Choroid plexus epithelial cell (primary cell): ENCODE measurements at regions not wholly inside any gene's neighbourhood (a gene's known extent, or its start where the extent isn't known, plus 50 kb on each side); places are given as distances from the start of the nearest gene placed in this dataset.
A peak's percentile ranks its signal among the peaks of the same experiment; 100 is the strongest.

Experiments used
- DNase-seq: peaks from one replicate; pipeline ENCODE4 v3.0.0-alpha.2; 2010; ENCODE audit warnings: low read depth
- H3K4me3 ChIP-seq: 2 replicates; pipeline ENCODE4 v1.5.1; 2011; ENCODE audit warnings: low read depth, mild to moderate bottlenecking, control low read depth, low read length, moderate library complexity
- CTCF ChIP-seq: conservative IDR thresholded peaks from 2 replicates; pipeline ENCODE4 v1.5.1; 2011; ENCODE audit warnings: low read depth, mild to moderate bottlenecking, control low read depth, inconsistent platforms, low read length, moderate library complexity

GRCh38 chr1:198907423-198907746, 268.5 kb downstream of the PTPRC start:
- TF ChIP-seq CTCF = no peak
- H3K4me3 ChIP-seq = no peak overlapping the region
- no peak for DNase-seq

DNA sequence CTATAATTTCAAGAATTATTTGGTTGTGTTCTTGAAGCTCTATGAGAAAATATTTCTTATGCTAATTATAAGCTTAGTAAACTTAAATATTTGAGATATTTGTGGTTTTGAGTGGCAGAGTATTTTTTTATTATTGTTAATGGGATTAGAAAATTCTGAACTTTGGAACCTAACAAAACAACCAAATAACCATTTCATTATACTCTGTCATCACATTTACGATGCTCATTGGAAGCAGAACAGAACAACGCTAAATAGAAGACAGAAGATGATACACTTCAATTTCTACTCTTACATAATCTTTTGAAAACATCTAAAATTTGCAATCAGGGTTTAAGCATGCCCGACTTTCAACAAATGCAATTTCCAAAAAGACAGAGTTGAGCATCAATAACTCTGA, 270.2 kb downstream of the PTPRC start:
- no peak for DNase-seq
- H3K4me3 ChIP-seq = no peak overlapping the region
- no peak for TF ChIP-seq CTCF

DNA sequence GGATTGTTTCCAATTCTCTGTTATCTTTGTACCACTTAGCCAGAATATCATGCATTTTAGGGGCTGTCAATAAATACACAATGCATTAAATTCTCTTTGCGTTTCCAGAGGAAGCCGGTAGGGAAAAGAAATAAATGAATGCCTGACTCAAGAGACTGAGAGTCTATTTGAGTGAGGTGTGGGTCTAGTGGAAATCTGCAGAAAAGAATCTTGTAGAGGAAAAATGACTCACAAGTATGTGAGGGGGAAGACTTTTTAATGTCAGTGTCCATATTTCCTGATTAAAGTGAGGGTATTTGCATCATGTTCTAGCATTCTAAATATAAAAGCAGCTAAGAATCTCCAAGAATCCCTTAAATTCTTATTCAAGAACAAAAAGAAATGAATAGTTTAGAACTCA, 271.1 kb downstream of the PTPRC start:
- DNase-seq = peak; percentile 65
- H3K4me3 ChIP-seq = no peak overlapping the region
- TF ChIP-seq CTCF = no peak

DNA sequence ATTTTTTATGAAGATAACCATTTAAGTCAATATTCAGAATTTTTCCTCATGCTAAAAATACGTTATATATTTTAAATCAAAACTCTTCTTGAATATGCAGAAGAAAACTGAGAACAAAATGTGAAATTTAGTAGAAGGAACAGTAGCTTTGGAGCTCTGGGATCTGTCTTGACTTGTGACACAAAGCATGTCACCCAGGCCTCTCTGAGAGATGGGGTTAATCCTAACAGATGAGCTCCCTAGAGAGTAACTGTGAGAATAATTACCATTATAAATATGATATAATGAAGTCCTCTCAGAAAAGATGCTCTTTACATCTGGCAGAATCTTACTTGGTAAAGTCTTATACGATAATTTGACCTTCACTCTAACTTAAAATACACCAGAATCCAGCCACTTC, 272.0 kb downstream of the PTPRC start:
- no peak for DNase-seq
- no peak overlapping the region for H3K4me3 ChIP-seq
- no peak for TF ChIP-seq CTCF

- no peak overlapping the region for H3K4me3 ChIP-seq
- DNase-seq = no peak
- no peak for TF ChIP-seq CTCF
Measured at GRCh38 chr1:198912046-198912445, 273.2 kb downstream of the PTPRC start.

- H3K4me3 ChIP-seq = no peak overlapping the region
- no peak for TF ChIP-seq CTCF
- DNase-seq = peak; percentile 48
Measured at GRCh38 chr1:198913667-198914066, 274.8 kb downstream of the PTPRC start.

DNA sequence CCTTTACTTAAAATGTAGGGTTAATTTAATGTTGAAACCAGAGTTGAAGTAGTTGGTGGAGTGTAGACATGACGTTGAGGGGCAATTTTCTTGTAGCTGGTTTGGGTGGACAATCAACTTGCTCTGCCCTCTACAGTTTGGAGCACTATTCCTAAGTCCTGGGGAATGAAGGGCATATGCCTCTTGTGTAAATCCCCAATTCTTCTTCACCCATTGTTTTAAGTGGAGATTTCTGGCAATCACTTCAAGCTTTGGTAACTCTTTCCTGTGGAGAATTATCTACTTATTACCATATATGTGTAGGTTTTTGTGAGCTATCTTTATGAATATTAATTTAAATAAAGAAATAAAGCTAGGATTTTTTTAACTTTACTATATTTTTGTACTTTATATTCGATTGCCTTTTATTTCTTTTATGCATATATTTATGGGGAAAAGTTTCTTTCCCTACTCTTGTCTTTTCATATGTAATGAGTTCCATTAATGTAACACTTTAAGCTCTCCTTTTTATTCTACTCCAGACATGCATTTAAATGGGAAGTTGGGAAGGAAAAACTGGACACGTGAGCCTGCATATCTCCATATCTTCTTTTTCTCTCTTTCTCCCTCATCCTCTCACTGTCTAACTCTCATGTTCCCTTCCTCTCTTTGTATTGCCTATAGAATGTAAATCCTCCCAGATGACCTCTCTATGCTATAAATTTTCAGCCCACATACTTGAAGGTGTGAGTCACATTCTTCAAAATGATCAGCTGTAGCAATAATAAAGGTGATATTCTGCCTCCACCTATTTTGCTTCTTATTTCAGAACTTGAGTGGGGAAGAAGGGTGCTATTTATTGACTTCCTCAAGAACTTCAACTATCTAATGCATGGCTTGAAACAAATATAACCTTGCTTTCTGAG, 276.7 kb downstream of the PTPRC start:
- TF ChIP-seq CTCF = no peak
- no peak overlapping the region for H3K4me3 ChIP-seq
- DNase-seq = no peak
